GM12878 (cell line): ENCODE measurements at regions not wholly inside any gene's neighbourhood (a gene's known extent, or its start where the extent isn't known, plus 50 kb on each side); places are given as distances from the start of the nearest gene placed in this dataset.

Source experiments
- ATAC-seq: fragments of 200-7000 bp; cut with Tn5 transposase; 3 replicates; pipeline ENCODE4 v1.9.1; 2020; ENCODE audit warnings: mild to moderate bottlenecking, moderate library complexity
- BruUV-seq: library from RNA; stranded (reverse); fragments of 400-500 nt; replicated peaks from 2 replicates; lab custom pipeline; 2021; lab: Mats Ljungman, UMichigan
- CTCF ChIA-PET: fragments of 300-600 bp; sonication (Branson Sonifier 250); formaldehyde crosslinking; extraction: SDS; loops from one replicate; lab custom pipeline; 2021; ENCODE audit warnings: inconsistent platforms; lab: Yijun Ruan, JAX
- POLR2A ChIA-PET: fragments of 350-600 bp; formaldehyde crosslinking; extraction: SDS; loops from one replicate; lab custom pipeline; 2021; ENCODE audit warnings: inconsistent platforms; lab: Charles Lee
- RAD21 ChIA-PET: fragments of 300-600 bp; sonication (Branson Sonifier 250); formaldehyde crosslinking; loops from one replicate; lab custom pipeline; 2023; ENCODE audit warnings: antibody characterized with exemption; ENCODE audit not compliant: unreplicated experiment; lab: Charles Lee
- SMC1A ChIA-PET: fragments of 300-600 bp; sonication (Branson Sonifier 250); formaldehyde crosslinking; loops from one replicate; lab custom pipeline; 2023; ENCODE audit not compliant: unreplicated experiment, uncharacterized antibody; lab: Charles Lee
- DNase-seq: peaks from one replicate; pipeline ENCODE4 v3.0.0-alpha.2; 2011; ENCODE audit warnings: low read depth, low spot score
- FAIRE-seq: peaks from 3 replicates; lab custom pipeline; 2011; peaks lifted over from hg19 to GRCh38; lab: Jason Lieb, UNC
- H2AFZ ChIP-seq: 2 replicates; pipeline ENCODE4 v1.6.0; 2011; ENCODE audit warnings: low read depth, low read length, control low read depth; ENCODE audit not compliant: control insufficient read depth
- H3K27ac ChIP-seq: 2 replicates; pipeline ENCODE4 v1.5.1; 2011; ENCODE audit warnings: control low read depth; ENCODE audit not compliant: control insufficient read depth, insufficient read depth
- H3K27me3 ChIP-seq, 2 experiments: replicated peaks in 1 of 2; 2 replicates each; pipeline versions ENCODE4 v1.6.0 to v1.6.1; 2011; ENCODE audit warnings: low read length in 1 of 2; ENCODE audit not compliant: control insufficient read depth in 2 of 2, insufficient read depth in 2 of 2
- H3K36me3 ChIP-seq, 2 experiments: 2 replicates each; pipeline ENCODE4 v1.5.1; 2011; ENCODE audit warnings: low read length in 1 of 2; ENCODE audit not compliant: control insufficient read depth in 2 of 2, insufficient read depth in 2 of 2
- H3K4me1 ChIP-seq: 2 replicates; pipeline ENCODE4 v1.6.1; 2011; ENCODE audit warnings: mild to moderate bottlenecking, low read length, moderate library complexity, mixed read lengths; ENCODE audit not compliant: control insufficient read depth, insufficient read depth
- H3K4me2 ChIP-seq: 2 replicates; pipeline ENCODE4 v1.6.0; 2011; ENCODE audit warnings: control low read depth; ENCODE audit not compliant: control insufficient read depth, insufficient read depth
- H3K4me3 ChIP-seq: fragments of 200-600 bp; sonication (generic); 2 replicates; pipeline ENCODE4 v1.5.1; 2016
- H3K79me2 ChIP-seq: 2 replicates; pipeline ENCODE4 v1.6.0; 2011; ENCODE audit warnings: low read length; ENCODE audit not compliant: control insufficient read depth, insufficient read depth
- H3K9ac ChIP-seq: 2 replicates; pipeline ENCODE4 v1.8.0; 2011; ENCODE audit warnings: low read length, control low read depth, mixed read lengths; ENCODE audit not compliant: control insufficient read depth, insufficient read depth
- H3K9me3 ChIP-seq: replicated peaks from 3 replicates; pipeline ENCODE4 v1.5.1; 2011; ENCODE audit warnings: mild to moderate bottlenecking, low read length; ENCODE audit not compliant: control insufficient read depth, insufficient read depth
- H4K20me1 ChIP-seq: 2 replicates; pipeline ENCODE4 v1.6.0; 2011; ENCODE audit not compliant: control insufficient read depth, insufficient read depth
- BCL11A ChIP-seq: IDR thresholded peaks from 2 replicates; pipeline ENCODE4 v1.6.1; 2011; ENCODE audit warnings: low read depth, low read length
- BCLAF1 ChIP-seq: fragments of 450-650 bp; IDR thresholded peaks from 2 replicates; pipeline ENCODE4 v1.6.1; 2017; ENCODE audit warnings: antibody characterized with exemption, mild to moderate bottlenecking, moderate library complexity
- CHD1 ChIP-seq: IDR thresholded peaks from 2 replicates; pipeline ENCODE4 v1.6.1; 2012; ENCODE audit warnings: low read depth, low read length, improper control_type of control experiment
- ESRRA ChIP-seq: IDR thresholded peaks from 2 replicates; pipeline ENCODE4 v1.6.1; 2012; ENCODE audit warnings: mild to moderate bottlenecking, low read length, improper control_type of control experiment
- IKZF2 ChIP-seq, 2 experiments: fragments of 450-650 bp; IDR thresholded peaks; 2 replicates each; pipeline ENCODE4 v1.6.1; 2017; ENCODE audit warnings: mild to moderate bottlenecking in 2 of 2, moderate library complexity in 2 of 2
- MEF2B ChIP-seq: fragments of 450-650 bp; IDR thresholded peaks from 2 replicates; pipeline ENCODE4 v1.6.1; 2018; ENCODE audit warnings: mild to moderate bottlenecking, moderate library complexity; ENCODE audit not compliant: partially characterized antibody, poor library complexity, severe bottlenecking
- MYB ChIP-seq: fragments of 150-350 bp; IDR thresholded peaks from 2 replicates; pipeline ENCODE4 v1.6.1; 2014; ENCODE audit warnings: mild to moderate bottlenecking, low read depth, low read length, borderline replicate concordance
- MYC ChIP-seq: IDR thresholded peaks from 2 replicates; pipeline ENCODE4 v1.6.1; 2011; ENCODE audit warnings: mild to moderate bottlenecking, low read length, moderate library complexity, inconsistent platforms; ENCODE audit not compliant: insufficient read depth, insufficient replicate concordance, insufficient read length, severe bottlenecking
- NFYA ChIP-seq: IDR thresholded peaks from 2 replicates; pipeline ENCODE4 v1.6.1; 2011; ENCODE audit warnings: low read depth, mild to moderate bottlenecking, low read length, improper control_type of control experiment, borderline replicate concordance
- USF2 ChIP-seq: IDR thresholded peaks from 2 replicates; pipeline ENCODE4 v1.6.1; 2011; ENCODE audit warnings: low read depth, low read length, improper control_type of control experiment, borderline replicate concordance
- ZSCAN29 ChIP-seq: fragments of 450-650 bp; IDR thresholded peaks from 2 replicates; pipeline ENCODE4 v1.6.1; 2017; ENCODE audit warnings: mild to moderate bottlenecking, moderate library complexity
- WGBS: methylation state at CpG from one replicate; pipeline ENCODE4 v1.1.6; 2016; ENCODE audit warnings: low lambda C conversion rate; ENCODE audit not compliant: insufficient replicate concordance, insufficient coverage; ENCODE audit errors: missing lambda C conversion rate; 5-methylcytosine and 5-hydroxymethylcytosine counted together
- in situ Hi-C: fragments of 300-500 bp; cut with MboI; formaldehyde crosslinking; loops from 9 replicates; pipeline ENCODE4 v1.14.3; 2018; ENCODE audit warnings: mixed read lengths
- intact Hi-C: fragments of 100-400 bp; cut with micrococcal nuclease; formaldehyde crosslinking; loops from one replicate; pipeline ENCODE4 v1.14.2; 2022; ENCODE audit not compliant: unreplicated experiment
- TF ChIP-seq, protein P1 (sequence below): fragments of 450-650 bp; formaldehyde crosslinking; IDR thresholded peaks from 2 replicates; pipeline ENCODE4 v1.5.0; 2022; ENCODE audit warnings: mild to moderate bottlenecking, missing genetic modification characterization

DNA sequence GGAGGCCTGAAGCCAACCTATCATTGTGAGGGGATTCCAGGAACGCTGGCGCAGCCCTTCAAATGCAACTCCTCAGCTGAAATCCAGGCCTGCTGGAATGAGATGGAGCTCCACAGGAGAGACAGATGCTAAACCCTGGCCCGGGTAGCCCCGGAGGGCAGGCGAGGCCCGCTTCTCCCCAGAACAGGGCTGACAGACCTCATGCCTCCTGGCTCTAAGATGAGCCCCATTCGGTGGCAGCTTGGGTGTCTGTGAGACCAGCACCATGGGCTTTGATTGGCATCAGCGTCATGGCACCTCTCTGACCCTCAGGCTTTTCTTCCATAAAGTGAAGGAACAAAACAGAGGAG, 382.2 kb downstream of the BCL11B start (continued):
- TF ChIP-seq BCL11A = no peak
- no peak for TF ChIP-seq MYB

DNA sequence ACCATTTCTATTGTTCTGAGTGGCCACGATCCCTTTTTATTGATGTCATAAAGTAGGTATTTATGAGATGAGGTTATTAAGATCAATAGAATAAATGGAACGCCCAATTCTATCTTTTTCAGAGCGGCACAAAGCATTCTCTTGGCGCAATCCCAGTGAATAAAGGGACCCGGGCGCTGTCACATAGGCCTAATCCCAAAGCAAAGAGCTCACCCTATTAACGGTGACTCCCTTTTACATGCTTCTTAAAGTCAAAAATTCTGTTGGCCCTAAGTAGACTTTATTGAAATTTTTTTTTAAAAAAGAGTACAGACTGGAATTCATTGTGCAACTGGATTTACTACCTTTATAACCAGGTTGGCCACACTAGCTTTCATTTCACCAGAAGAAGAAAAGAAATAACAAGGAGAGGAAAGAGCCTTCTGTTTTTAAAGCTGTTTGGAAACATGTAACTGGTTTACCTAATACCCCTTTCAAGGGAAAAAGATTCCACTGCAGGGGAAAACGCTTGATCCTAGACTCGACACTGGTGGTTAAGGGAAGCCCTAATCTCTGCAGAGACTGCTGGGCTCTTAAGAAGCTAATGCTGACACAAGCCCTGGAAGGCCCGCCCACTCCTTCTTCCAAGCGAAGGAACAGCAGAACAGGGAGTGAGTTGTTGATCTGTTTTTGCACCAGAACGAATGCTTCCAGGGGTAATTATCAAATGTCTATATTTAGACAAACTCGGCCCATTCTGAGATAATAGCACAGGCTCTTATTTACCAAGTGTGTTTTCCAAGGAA, 381.2 kb downstream of the BCL11B start:
- ATAC-seq (no peak), FAIRE-seq (no peak), DNase-seq (no peak)
- Histone ChIP-seq H2AFZ (no peak overlapping the region), H3K4me3 (no peak overlapping the region), H3K4me2 (no peak overlapping the region), H3K27ac (no peak overlapping the region), H3K9me3 (no peaks in the 10 kb centered on the region; the same call in 2 of the 3 replicates), H3K4me1 (no peaks in the 10 kb centered on the region), H3K79me2 (no peaks in the 10 kb centered on the region), H3K36me3 (no peaks in the 10 kb centered on the region), H3K27me3 (no peaks in the 10 kb centered on the region), H4K20me1 (no peaks in the 10 kb centered on the region), H3K9ac (no peak overlapping the region)
- 34% methylated on average over 13 of the region's 13 CpGs for WGBS
- SMC1A ChIA-PET = no interaction called here
- RAD21 ChIA-PET = no interaction called here
- CTCF ChIA-PET = no interaction called here
- intact Hi-C loops = no loop called here
- POLR2A ChIA-PET = no interaction called here
- in situ Hi-C loops = no loop called here
- BruUV-seq = no TSS peak
- TF ChIP-seq MEF2B = no peak
- TF ChIP-seq USF2 = no peak
- no peak for TF ChIP-seq CHD1
- TF ChIP-seq ESRRA = no peak
- TF ChIP-seq BCLAF1 = no peak
- no peak for TF ChIP-seq ZSCAN29
- TF ChIP-seq, protein P1, sequence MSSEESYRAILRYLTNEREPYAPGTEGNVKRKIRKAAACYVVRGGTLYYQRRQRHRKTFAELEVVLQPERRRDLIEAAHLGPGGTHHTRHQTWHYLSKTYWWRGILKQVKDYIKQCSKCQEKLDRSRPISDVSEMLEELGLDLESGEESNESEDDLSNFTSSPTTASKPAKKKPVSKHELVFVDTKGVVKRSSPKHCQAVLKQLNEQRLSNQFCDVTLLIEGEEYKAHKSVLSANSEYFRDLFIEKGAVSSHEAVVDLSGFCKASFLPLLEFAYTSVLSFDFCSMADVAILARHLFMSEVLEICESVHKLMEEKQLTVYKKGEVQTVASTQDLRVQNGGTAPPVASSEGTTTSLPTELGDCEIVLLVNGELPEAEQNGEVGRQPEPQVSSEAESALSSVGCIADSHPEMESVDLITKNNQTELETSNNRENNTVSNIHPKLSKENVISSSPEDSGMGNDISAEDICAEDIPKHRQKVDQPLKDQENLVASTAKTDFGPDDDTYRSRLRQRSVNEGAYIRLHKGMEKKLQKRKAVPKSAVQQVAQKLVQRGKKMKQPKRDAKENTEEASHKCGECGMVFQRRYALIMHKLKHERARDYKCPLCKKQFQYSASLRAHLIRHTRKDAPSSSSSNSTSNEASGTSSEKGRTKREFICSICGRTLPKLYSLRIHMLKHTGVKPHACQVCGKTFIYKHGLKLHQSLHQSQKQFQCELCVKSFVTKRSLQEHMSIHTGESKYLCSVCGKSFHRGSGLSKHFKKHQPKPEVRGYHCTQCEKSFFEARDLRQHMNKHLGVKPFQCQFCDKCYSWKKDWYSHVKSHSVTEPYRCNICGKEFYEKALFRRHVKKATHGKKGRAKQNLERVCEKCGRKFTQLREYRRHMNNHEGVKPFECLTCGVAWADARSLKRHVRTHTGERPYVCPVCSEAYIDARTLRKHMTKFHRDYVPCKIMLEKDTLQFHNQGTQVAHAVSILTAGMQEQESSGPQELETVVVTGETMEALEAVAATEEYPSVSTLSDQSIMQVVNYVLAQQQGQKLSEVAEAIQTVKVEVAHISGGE (CRISPR knock-in tag) = no peak
- TF ChIP-seq IKZF2 (IDR thresholded peaks at IDR 0.05) = no peak
- TF ChIP-seq MYC = no peak
- TF ChIP-seq NFYA = no peak
